Smooth muscle cell (in vitro differentiated cells): ENCODE measurements at regions not wholly inside any gene's neighbourhood (a gene's known extent, or its start where the extent isn't known, plus 50 kb on each side); places are given as distances from the start of the nearest gene placed in this dataset.

Experiments
- DNase-seq: peaks from one replicate; lab custom pipeline; 2025; ENCODE audit not compliant: unreplicated experiment; lab: John Stamatoyannopoulos, UW
- H2AFZ ChIP-seq: fragments of 200-600 bp; sonication (generic); 2 replicates; pipeline ENCODE4 v1.6.0; 2016; ENCODE audit warnings: antibody characterized with exemption, low read depth, mild to moderate bottlenecking
- H3F3A ChIP-seq: fragments of 200-600 bp; sonication (generic); 2 replicates; pipeline ENCODE4 v1.6.0; 2017; ENCODE audit warnings: antibody characterized with exemption, low read depth
- H3K27ac ChIP-seq: fragments of 200-600 bp; sonication (generic); 2 replicates; pipeline ENCODE4 v1.5.1; 2016; ENCODE audit warnings: low read depth, mild to moderate bottlenecking
- H3K27me3 ChIP-seq: fragments of 200-600 bp; sonication (generic); 2 replicates; pipeline ENCODE4 v1.6.1; 2016; ENCODE audit warnings: low read depth, mild to moderate bottlenecking
- H3K36me3 ChIP-seq: fragments of 200-600 bp; sonication (generic); 2 replicates; pipeline ENCODE4 v1.5.1; 2016; ENCODE audit warnings: low read depth
- H3K4me1 ChIP-seq: fragments of 200-600 bp; sonication (generic); 2 replicates; pipeline ENCODE4 v1.5.1; 2016; ENCODE audit warnings: low read depth
- H3K4me2 ChIP-seq: fragments of 200-600 bp; sonication (generic); 2 replicates; pipeline ENCODE4 v1.6.0; 2016; ENCODE audit warnings: mild to moderate bottlenecking
- H3K4me3 ChIP-seq: fragments of 200-600 bp; sonication (generic); 2 replicates; pipeline ENCODE4 v1.5.1; 2016; ENCODE audit warnings: mild to moderate bottlenecking
- H3K79me2 ChIP-seq: fragments of 200-600 bp; sonication (generic); 2 replicates; pipeline ENCODE4 v1.6.0; 2016; ENCODE audit warnings: low read depth, mild to moderate bottlenecking
- H3K9ac ChIP-seq: fragments of 200-600 bp; sonication (generic); 2 replicates; pipeline ENCODE4 v1.6.0; 2016; ENCODE audit warnings: low read depth
- H3K9me3 ChIP-seq: fragments of 200-600 bp; sonication (generic); replicated peaks from 2 replicates; pipeline ENCODE4 v1.5.1; 2016; ENCODE audit warnings: low read depth
- H4K20me1 ChIP-seq: fragments of 200-600 bp; sonication (generic); 2 replicates; pipeline ENCODE4 v1.6.0; 2016; ENCODE audit warnings: low read depth
- WGBS: methylation state at CpG from one replicate; pipeline ENCODE4 v1.1.7; 2016; ENCODE audit warnings: low lambda C conversion rate; 5-methylcytosine and 5-hydroxymethylcytosine counted together
- TF ChIP-seq, protein P1 (sequence below): fragments of 200-600 bp; sonication (generic); IDR thresholded peaks from 2 replicates; pipeline ENCODE4 v1.5.1; 2017; ENCODE audit warnings: borderline replicate concordance, mild to moderate bottlenecking, antibody characterized with exemption; ENCODE audit not compliant: insufficient read depth, poor library complexity, severe bottlenecking

DNA sequence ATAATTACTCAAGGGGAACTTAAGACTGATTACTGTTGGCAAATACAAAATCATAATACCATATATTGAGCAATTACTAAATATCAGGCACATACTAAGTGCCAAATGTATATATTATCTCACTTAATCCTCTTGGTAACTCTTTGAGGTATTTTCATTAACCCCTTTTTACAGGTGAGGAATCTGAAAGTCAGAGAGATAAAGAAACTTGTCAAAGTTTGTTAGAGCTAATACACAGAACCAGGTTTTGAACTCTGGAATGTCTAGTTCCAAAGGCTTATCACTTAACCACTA is 80.3 kb downstream of the LLPH start:
- H4K20me1 ChIP-seq = no peaks in the 10 kb centered on the region

DNA sequence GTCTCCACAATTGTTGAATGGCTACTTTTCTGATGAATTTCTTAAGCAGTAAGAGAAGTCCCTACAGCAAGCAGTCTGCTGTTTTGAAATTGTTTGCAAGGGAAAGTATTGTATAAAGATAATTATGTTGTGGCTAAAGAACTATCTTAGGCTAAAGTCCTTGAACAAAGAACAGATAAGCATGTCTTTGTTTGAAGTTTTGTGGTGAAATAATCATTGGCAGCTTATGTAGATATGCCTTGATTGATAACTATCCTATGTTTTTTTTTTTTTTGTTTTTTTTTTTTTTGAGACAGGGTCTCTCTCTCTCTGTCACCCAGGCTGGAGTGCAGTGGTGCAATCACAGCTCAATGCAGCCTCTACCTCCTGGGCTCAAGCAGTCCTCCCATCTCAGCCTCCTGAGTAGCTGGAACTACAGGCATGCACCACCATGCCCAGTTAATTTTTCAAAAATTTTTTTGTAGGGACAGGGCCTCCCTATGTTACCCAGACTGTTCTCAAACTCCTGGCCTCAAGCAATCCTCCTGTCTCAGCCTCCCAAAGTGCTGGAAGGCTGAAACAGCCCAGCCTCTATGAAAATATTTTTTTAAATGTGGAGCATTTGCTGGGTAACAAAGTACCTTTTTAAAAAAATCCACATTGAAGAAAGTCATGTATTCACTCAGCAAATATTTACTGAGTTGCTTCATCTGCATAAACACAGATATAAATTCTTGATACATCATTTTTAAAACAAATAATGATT is 80.8 kb downstream of the LLPH start:
- Histone ChIP-seq H2AFZ (peak overlapping the region; percentile 24), H3K27me3 (no peaks in the 10 kb centered on the region), H3K27ac (no peak overlapping the region), H3K4me1 (no peaks in the 10 kb centered on the region), H3K36me3 (no peaks in the 10 kb centered on the region), H4K20me1 (no peaks in the 10 kb centered on the region), H3K79me2 (no peaks in the 10 kb centered on the region), H3K9me3 (no peaks in the 10 kb centered on the region), H3F3A (no peaks in the 10 kb centered on the region), H3K9ac (no peak overlapping the region), H3K4me3 (no peak overlapping the region), H3K4me2 (no peak overlapping the region)
- DNase-seq = no peak
- TF ChIP-seq, protein P1, sequence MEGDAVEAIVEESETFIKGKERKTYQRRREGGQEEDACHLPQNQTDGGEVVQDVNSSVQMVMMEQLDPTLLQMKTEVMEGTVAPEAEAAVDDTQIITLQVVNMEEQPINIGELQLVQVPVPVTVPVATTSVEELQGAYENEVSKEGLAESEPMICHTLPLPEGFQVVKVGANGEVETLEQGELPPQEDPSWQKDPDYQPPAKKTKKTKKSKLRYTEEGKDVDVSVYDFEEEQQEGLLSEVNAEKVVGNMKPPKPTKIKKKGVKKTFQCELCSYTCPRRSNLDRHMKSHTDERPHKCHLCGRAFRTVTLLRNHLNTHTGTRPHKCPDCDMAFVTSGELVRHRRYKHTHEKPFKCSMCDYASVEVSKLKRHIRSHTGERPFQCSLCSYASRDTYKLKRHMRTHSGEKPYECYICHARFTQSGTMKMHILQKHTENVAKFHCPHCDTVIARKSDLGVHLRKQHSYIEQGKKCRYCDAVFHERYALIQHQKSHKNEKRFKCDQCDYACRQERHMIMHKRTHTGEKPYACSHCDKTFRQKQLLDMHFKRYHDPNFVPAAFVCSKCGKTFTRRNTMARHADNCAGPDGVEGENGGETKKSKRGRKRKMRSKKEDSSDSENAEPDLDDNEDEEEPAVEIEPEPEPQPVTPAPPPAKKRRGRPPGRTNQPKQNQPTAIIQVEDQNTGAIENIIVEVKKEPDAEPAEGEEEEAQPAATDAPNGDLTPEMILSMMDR = no peak

More for the DNA sequence above, 80.3 kb downstream of the LLPH start:
- Histone ChIP-seq H3K4me3 (no peak overlapping the region), H3K36me3 (no peaks in the 10 kb centered on the region), H3K4me1 (no peaks in the 10 kb centered on the region), H3K27me3 (no peaks in the 10 kb centered on the region), H3F3A (no peaks in the 10 kb centered on the region), H3K9ac (no peak overlapping the region), H2AFZ (no peak overlapping the region), H3K4me2 (no peak overlapping the region), H3K27ac (no peak overlapping the region), H3K79me2 (no peaks in the 10 kb centered on the region), H3K9me3 (no peaks in the 10 kb centered on the region)
- TF ChIP-seq, protein P1 = no peak
- no peak for DNase-seq

DNA sequence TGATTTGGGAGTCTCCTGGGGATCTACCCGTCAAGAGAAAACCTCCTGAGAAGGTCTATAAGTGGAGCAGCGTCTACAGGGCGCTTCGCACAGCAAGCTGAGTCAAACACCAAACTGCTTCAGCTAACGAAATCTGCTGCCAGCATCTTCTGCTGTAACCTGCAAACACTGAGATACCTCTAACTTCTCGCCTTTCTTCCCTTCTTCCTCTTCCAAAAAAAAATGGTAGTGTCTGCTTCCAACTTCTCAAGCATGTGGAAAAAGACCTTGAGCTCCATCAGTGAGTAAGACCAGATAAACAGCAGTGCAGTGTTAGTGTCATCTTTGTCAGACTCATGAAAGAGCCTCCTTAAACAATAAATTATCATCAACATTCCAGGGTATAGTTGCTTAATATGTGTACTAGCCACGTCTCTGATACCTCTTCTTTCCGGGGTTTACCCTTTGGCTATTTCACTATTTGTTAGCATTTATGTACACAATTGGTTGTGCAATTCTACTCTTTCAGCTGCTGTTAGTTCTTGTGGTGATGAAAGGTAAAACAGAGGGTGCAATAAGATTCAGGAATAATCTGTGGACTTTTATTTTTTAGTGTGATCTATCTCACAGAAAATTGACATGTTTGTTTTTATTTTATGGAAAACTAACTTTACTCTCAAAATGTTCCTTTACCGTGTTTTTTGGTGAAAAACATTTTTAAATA is 81.6 kb downstream of the LLPH start:
- H3K27ac ChIP-seq = no peak overlapping the region
- 82% methylated on average over 9 of the region's 9 CpGs for WGBS
- H3K36me3 ChIP-seq = no peaks in the 10 kb centered on the region
- no peak overlapping the region for H3K4me3 ChIP-seq
- TF ChIP-seq, protein P1 = no peak
- no peaks in the 10 kb centered on the region for H3K27me3 ChIP-seq
- DNase-seq = no peak
- H3F3A ChIP-seq = no peaks in the 10 kb centered on the region
- no peak overlapping the region for H3K4me2 ChIP-seq
- no peak overlapping the region for H3K9ac ChIP-seq
- no peaks in the 10 kb centered on the region for H3K79me2 ChIP-seq
- peak overlapping the region; percentile 24 for H2AFZ ChIP-seq
- H3K9me3 ChIP-seq = no peaks in the 10 kb centered on the region
- no peaks in the 10 kb centered on the region for H4K20me1 ChIP-seq
- H3K4me1 ChIP-seq = no peaks in the 10 kb centered on the region
